Heart right ventricle (tissue), 16 donors: ENCODE measurements at regions not wholly inside any gene's neighbourhood (a gene's known extent, or its start where the extent isn't known, plus 50 kb on each side); places are given as distances from the start of the nearest gene placed in this dataset.

Experiments used
- ATAC-seq, 8 donors: fragments of 200-7000 bp; cut with Tn5 transposase; one replicate each; pipeline ENCODE4 v1.9.1; 2020; ENCODE audit warnings: mild to moderate bottlenecking in 8 of 8, moderate library complexity in 8 of 8, moderate number of reproducible peaks in 1 of 8
- DNase-seq, 2 donors: peaks; one replicate each; pipeline ENCODE4 v3.0.0-alpha.2; 2020
- H3K27ac ChIP-seq, 10 donors: fragments of 200-600 bp; sonication (generic) in 2 of 10; one replicate each; pipeline versions ENCODE4 v1.5.0 to v1.8.0; 2020 to 2022; ENCODE audit warnings: mild to moderate bottlenecking in 3 of 10
- H3K27me3 ChIP-seq, 7 donors: fragments of 200-600 bp; one replicate each; pipeline ENCODE4 v1.8.0; 2021 to 2022; ENCODE audit warnings: mild to moderate bottlenecking in 2 of 7
- H3K36me3 ChIP-seq, 9 donors: fragments of 200-600 bp; sonication (generic) in 1 of 9; one replicate each; pipeline versions ENCODE4 v1.5.0 to v1.8.0; 2020 to 2022; ENCODE audit warnings: mild to moderate bottlenecking in 2 of 9
- H3K4me1 ChIP-seq, 9 donors: fragments of 200-600 bp; sonication (generic) in 1 of 9; one replicate each; pipeline versions ENCODE4 v1.5.0 to v1.8.0; 2020 to 2022; ENCODE audit warnings: mild to moderate bottlenecking in 4 of 9
- H3K4me3 ChIP-seq, 10 donors: fragments of 200-600 bp; sonication (generic) in 2 of 10; one replicate each; pipeline versions ENCODE4 v1.5.0 to v1.8.0; 2020 to 2022; ENCODE audit warnings: mild to moderate bottlenecking in 7 of 10, moderate library complexity in 2 of 10
- H3K9me3 ChIP-seq, 11 donors: fragments of 200-600 bp in 10 of 11; sonication (generic) in 2 of 11; one replicate each; pipeline versions ENCODE4 v1.5.0 to v1.8.0; 2013 to 2022; ENCODE audit warnings: mild to moderate bottlenecking in 2 of 11, control low read depth in 1 of 11, moderate library complexity in 1 of 11
- WGBS, 2 donors: extraction: QIAGEN DNeasy Blood & Tissue Kit; methylation state at CpG; one replicate each; pipeline ENCODE4 v1.1.7; 2013; ENCODE audit warnings: inconsistent platforms in 1 of 2; 5-methylcytosine and 5-hydroxymethylcytosine counted together
- intact Hi-C, 10 donors: fragments of 100-400 bp; cut with DNase I; formaldehyde crosslinking; loops; one replicate each; pipeline versions ENCODE4 v1.11.1 to v1.14.2; 2022
- TF ChIP-seq, protein P1 (sequence below), 9 donors: fragments of 200-600 bp; sonication (generic) in 2 of 9; IDR thresholded peaks; one replicate each; pipeline versions ENCODE4 v1.5.0 to v1.8.0; 2021 to 2022; ENCODE audit warnings: antibody characterized with exemption in 9 of 9, mild to moderate bottlenecking in 5 of 9, moderate library complexity in 1 of 9
- donor health status: Arrhythmogenic right ventricular cardiomyopathy.
- donor health status: ischemic (EF 13 %, LVEDD 7.1; RV severe dilation, severe dysfunction).
- donor health status: healthy with polysubstance abuse.
- donor health status: DM: no; HTN: yes; CAD: no.
- donor health status: DM: no; HTN: no; CAD: no.
- donor health status: ischemic (EF 25% LVEDD 6.9; RV normal size, moderate dysfunction).
- donor health status: ischemic (EF 25% LVEDD 5.7; RV mildly dilated, moderate dysfunction).
- donor health status: healthy.
- donor health status: DM: yes; HTN: yes; CAD: no.
- donor health status: Ischemic cardiomyopathy.
- donor health status: ischemic (EF 35%, LVEDD 5.7; RV mildly dilated, moderate dysfunction).
- donor health status: nonischemic (EF 11% LVEDD 7.7; RV severe dilation, severe dysfunction).
- donor health status: DM: yes; HTN: yes; CAD: no.
- donor health status: PGD.
- donor health status: ischemic (EF 29% LVEDD 5.4; RV normal size, mild dysfunction).
- donor health status: nonischemic (EF 23%, LVEDD 6.1; RV moderate dilation, normal function).

GRCh38 chr10:65786279-65786678 is 1139.6 kb upstream of the LRRTM3 start:
- ATAC-seq (no peak), DNase-seq (no peak)
- Histone ChIP-seq H3K36me3 (no peaks in the 10 kb centered on the region), H3K4me1 (no peaks in the 10 kb centered on the region), H3K9me3 (no peaks in the 10 kb centered on the region), H3K4me3 (no peak overlapping the region), H3K27me3 (no peaks in the 10 kb centered on the region), H3K27ac (no peak overlapping the region)
- intact Hi-C loops: no loop called here
- TF ChIP-seq, protein P1, sequence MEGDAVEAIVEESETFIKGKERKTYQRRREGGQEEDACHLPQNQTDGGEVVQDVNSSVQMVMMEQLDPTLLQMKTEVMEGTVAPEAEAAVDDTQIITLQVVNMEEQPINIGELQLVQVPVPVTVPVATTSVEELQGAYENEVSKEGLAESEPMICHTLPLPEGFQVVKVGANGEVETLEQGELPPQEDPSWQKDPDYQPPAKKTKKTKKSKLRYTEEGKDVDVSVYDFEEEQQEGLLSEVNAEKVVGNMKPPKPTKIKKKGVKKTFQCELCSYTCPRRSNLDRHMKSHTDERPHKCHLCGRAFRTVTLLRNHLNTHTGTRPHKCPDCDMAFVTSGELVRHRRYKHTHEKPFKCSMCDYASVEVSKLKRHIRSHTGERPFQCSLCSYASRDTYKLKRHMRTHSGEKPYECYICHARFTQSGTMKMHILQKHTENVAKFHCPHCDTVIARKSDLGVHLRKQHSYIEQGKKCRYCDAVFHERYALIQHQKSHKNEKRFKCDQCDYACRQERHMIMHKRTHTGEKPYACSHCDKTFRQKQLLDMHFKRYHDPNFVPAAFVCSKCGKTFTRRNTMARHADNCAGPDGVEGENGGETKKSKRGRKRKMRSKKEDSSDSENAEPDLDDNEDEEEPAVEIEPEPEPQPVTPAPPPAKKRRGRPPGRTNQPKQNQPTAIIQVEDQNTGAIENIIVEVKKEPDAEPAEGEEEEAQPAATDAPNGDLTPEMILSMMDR (IDR thresholded peaks at IDR 0.05): no peak
- 75 to 99% methylated on average over 2 of the region's 2 CpGs for WGBS, 2 donors

- WGBS, 2 donors: 65 to 67% methylated on average over 1 of the region's 1 CpG
- no peak for ATAC-seq
- intact Hi-C loops: no loop called here
These were observed 1138.3 kb upstream of the LRRTM3 start for GRCh38 chr10:65787571-65787970.

DNA sequence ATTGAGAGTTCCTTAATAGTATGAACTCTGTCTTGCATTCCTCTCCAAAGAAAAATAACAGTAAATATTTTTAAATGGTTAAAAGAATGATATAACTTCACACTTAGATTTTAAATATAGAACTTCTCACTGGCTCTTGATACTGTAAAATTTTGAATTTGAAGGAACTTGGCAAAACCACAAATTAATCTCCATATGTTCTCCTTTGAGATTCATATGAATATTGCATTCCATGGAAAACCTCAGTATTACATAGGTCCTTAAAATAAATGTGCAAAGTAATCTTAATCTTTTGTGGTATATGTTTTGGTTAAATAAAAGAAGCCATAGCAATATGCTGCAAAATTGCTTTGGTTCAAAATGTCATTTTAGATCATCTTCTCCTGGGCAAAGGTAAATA is 1137.6 kb upstream of the LRRTM3 start:
- Histone ChIP-seq H3K4me1 (no peaks in the 10 kb centered on the region), H3K27me3 (no peaks in the 10 kb centered on the region), H3K9me3 (no peaks in the 10 kb centered on the region), H3K36me3 (no peaks in the 10 kb centered on the region), H3K27ac (no peak overlapping the region), H3K4me3 (no peak overlapping the region)
- no peak for ATAC-seq
- DNase-seq: no peak
- intact Hi-C loops: no loop called here
- TF ChIP-seq, protein P1 (IDR thresholded peaks at IDR 0.05): no peak

More at GRCh38 chr10:65787571-65787970, 1138.3 kb upstream of the LRRTM3 start:
- TF ChIP-seq, protein P1 (IDR thresholded peaks at IDR 0.05): no peak
- DNase-seq: no peak
- no peaks in the 10 kb centered on the region for H3K9me3 ChIP-seq
- H3K27me3 ChIP-seq: no peaks in the 10 kb centered on the region
- no peaks in the 10 kb centered on the region for H3K4me1 ChIP-seq
- H3K27ac ChIP-seq: no peak overlapping the region
- H3K36me3 ChIP-seq: no peaks in the 10 kb centered on the region
- H3K4me3 ChIP-seq: no peak overlapping the region

GRCh38 chr10:65791979-65792378 is 1133.9 kb upstream of the LRRTM3 start:
- 85 to 86% methylated on average over 1 of the region's 1 CpG for WGBS, 2 donors
- intact Hi-C loops: loop anchor here in 1 of 10 donors (1.0 kb wide), 1 partner anchor 7 kb away; no protein-coding TSS in a partner anchor
- no peak overlapping the region for H3K27ac ChIP-seq

More at GRCh38 chr10:65791979-65792378, 1133.9 kb upstream of the LRRTM3 start:
- H3K4me3 ChIP-seq: no peak overlapping the region
- H3K4me1 ChIP-seq: no peaks in the 10 kb centered on the region
- DNase-seq (no peak), ATAC-seq (no peak)
- H3K36me3 ChIP-seq: no peaks in the 10 kb centered on the region
- no peaks in the 10 kb centered on the region for H3K9me3 ChIP-seq
- no peaks in the 10 kb centered on the region for H3K27me3 ChIP-seq
- TF ChIP-seq, protein P1 (IDR thresholded peaks at IDR 0.05): no peak
